Coronary artery (tissue), 2 donors: ENCODE measurements at regions not wholly inside any gene's neighbourhood (a gene's known extent, or its start where the extent isn't known, plus 50 kb on each side); places are given as distances from the start of the nearest gene placed in this dataset.

Source experiments
- DNase-seq: peaks from one replicate; pipeline ENCODE4 v3.0.0-alpha.2; 2017; ENCODE audit warnings: low spot score
- H3K27ac ChIP-seq, 2 donors: fragments of 200-600 bp; sonication (generic); one replicate each; pipeline ENCODE4 v1.5.1; 2016 to 2019
- H3K4me3 ChIP-seq: fragments of 200-600 bp; sonication (generic); 2 replicates; pipeline ENCODE4 v1.5.1; 2016; ENCODE audit warnings: mild to moderate bottlenecking, moderate library complexity
- CTCF ChIP-seq: fragments of 200-600 bp; sonication (generic); IDR thresholded peaks from one replicate; pipeline ENCODE4 v1.5.1; 2019; ENCODE audit warnings: antibody characterized with exemption

- no peak for DNase-seq
- Histone ChIP-seq H3K27ac (no peak overlapping the region), H3K4me3 (no peak overlapping the region)
- no peak for TF ChIP-seq CTCF
These were observed 434.8 kb upstream of the IGFBP7 start for GRCh38 chr4:57544811-57545654.

GRCh38 chr4:57504797-57505530 is 394.8 kb upstream of the IGFBP7 start:
- Histone ChIP-seq H3K27ac (no peak overlapping the region), H3K4me3 (no peak overlapping the region)
- TF ChIP-seq CTCF, result no peak
- no peak for DNase-seq

- no peak for TF ChIP-seq CTCF
- DNase-seq, result no peak
- Histone ChIP-seq H3K27ac (no peak overlapping the region), H3K4me3 (no peak overlapping the region)
These were observed 394.0 kb upstream of the IGFBP7 start for GRCh38 chr4:57504139-57504538.

- no peak for TF ChIP-seq CTCF
- Histone ChIP-seq H3K27ac (no peak overlapping the region), H3K4me3 (no peak overlapping the region)
- no peak for DNase-seq
These were observed 391.5 kb upstream of the IGFBP7 start for GRCh38 chr4:57501720-57502119.

GRCh38 chr4:57499786-57500185 is 389.6 kb upstream of the IGFBP7 start:
- DNase-seq, result no peak
- no peak overlapping the region for H3K27ac ChIP-seq
- H3K4me3 ChIP-seq, result no peak overlapping the region
- no peak for TF ChIP-seq CTCF

GRCh38 chr4:57498251-57498650 is 388.1 kb upstream of the IGFBP7 start:
- no peak for TF ChIP-seq CTCF
- no peak for DNase-seq
- no peak overlapping the region for H3K27ac ChIP-seq
- H3K4me3 ChIP-seq, result no peak overlapping the region
